SK-N-SH treated with all-trans-retinoic acid at 6 μM for 48 hours (cell line): ENCODE measurements at regions not wholly inside any gene's neighbourhood (a gene's known extent, or its start where the extent isn't known, plus 50 kb on each side); places are given as distances from the start of the nearest gene placed in this dataset.

ENCODE experiments used
- ATAC-seq: fragments of 200-7000 bp; cut with Tn5 transposase; 3 replicates; pipeline ENCODE4 v1.9.1; 2020; ENCODE audit warnings: mild to moderate bottlenecking, moderate library complexity
- ARNTL ChIP-seq: fragments of 450-650 bp; formaldehyde crosslinking; IDR thresholded peaks from 2 replicates; pipeline ENCODE4 v1.5.0; 2020; ENCODE audit warnings: low read depth, mild to moderate bottlenecking, moderate library complexity, borderline replicate concordance
- BACH2 ChIP-seq: fragments of 250-450 bp; sonication (Bioruptor Pico); IDR thresholded peaks from 2 replicates; pipeline ENCODE4 v1.9.0; 2021; ENCODE audit warnings: mild to moderate bottlenecking, borderline replicate concordance
- CREB5 ChIP-seq: fragments of 250-450 bp; sonication (Bioruptor Pico); IDR thresholded peaks from 2 replicates; pipeline ENCODE4 v1.5.1; 2020; ENCODE audit warnings: low read depth, mild to moderate bottlenecking, moderate library complexity
- CSDC2 ChIP-seq: fragments of 250-450 bp; sonication (Bioruptor Pico); IDR thresholded peaks from 2 replicates; pipeline ENCODE4 v1.5.0; 2020; ENCODE audit warnings: mild to moderate bottlenecking, moderate library complexity
- ESRRG ChIP-seq: fragments of 250-450 bp; sonication (Bioruptor Pico); IDR thresholded peaks from 2 replicates; pipeline ENCODE4 v1.6.1; 2021; ENCODE audit warnings: mild to moderate bottlenecking
- GLIS3 ChIP-seq: fragments of 250-450 bp; sonication (Bioruptor Pico); IDR thresholded peaks from 2 replicates; pipeline ENCODE4 v1.5.0; 2020; ENCODE audit warnings: mild to moderate bottlenecking, moderate library complexity
- ISL1 ChIP-seq: fragments of 250-450 bp; sonication (Bioruptor Pico); IDR thresholded peaks from 2 replicates; pipeline ENCODE4 v2.1.2; 2022; ENCODE audit warnings: mild to moderate bottlenecking, moderate library complexity
- OSR1 ChIP-seq: fragments of 250-450 bp; sonication (Bioruptor Pico); IDR thresholded peaks from 2 replicates; pipeline ENCODE4 v1.8.0; 2022; ENCODE audit warnings: moderate library complexity, mild to moderate bottlenecking, inconsistent platforms
- PATZ1 ChIP-seq: fragments of 250-450 bp; sonication (Bioruptor Pico); IDR thresholded peaks from 2 replicates; pipeline ENCODE4 v1.8.0; 2020; ENCODE audit warnings: mild to moderate bottlenecking, moderate library complexity, borderline replicate concordance
- POU6F1 ChIP-seq: fragments of 250-450 bp; sonication (Bioruptor Pico); IDR thresholded peaks from 2 replicates; pipeline ENCODE4 v1.8.0; 2021; ENCODE audit warnings: low read depth, mild to moderate bottlenecking, moderate library complexity, borderline replicate concordance
- PPARA ChIP-seq: fragments of 250-450 bp; sonication (Bioruptor Pico); IDR thresholded peaks from 2 replicates; pipeline ENCODE4 v1.5.0; 2020; ENCODE audit warnings: mild to moderate bottlenecking, borderline replicate concordance
- RARB ChIP-seq: fragments of 250-450 bp; sonication (Bioruptor Pico); IDR thresholded peaks from 2 replicates; pipeline ENCODE4 v1.8.0; 2021; ENCODE audit warnings: mild to moderate bottlenecking, moderate library complexity
- SNAI2 ChIP-seq: fragments of 250-450 bp; sonication (Bioruptor Pico); IDR thresholded peaks from 2 replicates; pipeline ENCODE4 v1.5.0; 2020; ENCODE audit warnings: mild to moderate bottlenecking, moderate library complexity
- TCF4 ChIP-seq: fragments of 250-450 bp; sonication (Bioruptor Pico); IDR thresholded peaks from 2 replicates; pipeline ENCODE4 v1.8.0; 2021; ENCODE audit warnings: mild to moderate bottlenecking, moderate library complexity, borderline replicate concordance
- TOX ChIP-seq: fragments of 250-450 bp; sonication (Bioruptor Pico); IDR thresholded peaks from 2 replicates; pipeline ENCODE4 v1.8.0; 2021; ENCODE audit warnings: mild to moderate bottlenecking, moderate library complexity, borderline replicate concordance
- ZC3H10 ChIP-seq: fragments of 250-450 bp; sonication (Bioruptor Pico); IDR thresholded peaks from 2 replicates; pipeline ENCODE4 v1.5.1; 2021; ENCODE audit warnings: mild to moderate bottlenecking, moderate library complexity
- ZFP3 ChIP-seq: fragments of 250-450 bp; sonication (Bioruptor Pico); IDR thresholded peaks from 2 replicates; pipeline ENCODE4 v1.5.0; 2020; ENCODE audit warnings: mild to moderate bottlenecking, moderate library complexity
- ZNF565 ChIP-seq: fragments of 450-650 bp; formaldehyde crosslinking; conservative IDR thresholded peaks from 2 replicates; pipeline ENCODE4 v1.5.0; 2020; ENCODE audit warnings: low read depth, mild to moderate bottlenecking, moderate library complexity
- ZNF70 ChIP-seq: fragments of 450-650 bp; formaldehyde crosslinking; IDR thresholded peaks from 2 replicates; pipeline ENCODE4 v1.5.0; 2020; ENCODE audit warnings: mild to moderate bottlenecking, moderate library complexity
- ZNF8 ChIP-seq: fragments of 450-650 bp; formaldehyde crosslinking; IDR thresholded peaks from 2 replicates; pipeline ENCODE4 v1.5.0; 2020; ENCODE audit warnings: mild to moderate bottlenecking, moderate library complexity
- TF ChIP-seq, protein P1 (sequence below): fragments of 250-450 bp; sonication (Bioruptor Pico); IDR thresholded peaks from 2 replicates; pipeline ENCODE4 v1.5.0; 2020; ENCODE audit warnings: mild to moderate bottlenecking, moderate library complexity
- TF ChIP-seq, protein P2 (sequence below): fragments of 250-450 bp; sonication (Bioruptor Pico); IDR thresholded peaks from 2 replicates; pipeline ENCODE4 v1.5.1; 2021; ENCODE audit warnings: mild to moderate bottlenecking, moderate library complexity

GRCh38 chr9:89899573-89899972, 294.8 kb downstream of the GADD45G start:
- TF ChIP-seq, protein P1, sequence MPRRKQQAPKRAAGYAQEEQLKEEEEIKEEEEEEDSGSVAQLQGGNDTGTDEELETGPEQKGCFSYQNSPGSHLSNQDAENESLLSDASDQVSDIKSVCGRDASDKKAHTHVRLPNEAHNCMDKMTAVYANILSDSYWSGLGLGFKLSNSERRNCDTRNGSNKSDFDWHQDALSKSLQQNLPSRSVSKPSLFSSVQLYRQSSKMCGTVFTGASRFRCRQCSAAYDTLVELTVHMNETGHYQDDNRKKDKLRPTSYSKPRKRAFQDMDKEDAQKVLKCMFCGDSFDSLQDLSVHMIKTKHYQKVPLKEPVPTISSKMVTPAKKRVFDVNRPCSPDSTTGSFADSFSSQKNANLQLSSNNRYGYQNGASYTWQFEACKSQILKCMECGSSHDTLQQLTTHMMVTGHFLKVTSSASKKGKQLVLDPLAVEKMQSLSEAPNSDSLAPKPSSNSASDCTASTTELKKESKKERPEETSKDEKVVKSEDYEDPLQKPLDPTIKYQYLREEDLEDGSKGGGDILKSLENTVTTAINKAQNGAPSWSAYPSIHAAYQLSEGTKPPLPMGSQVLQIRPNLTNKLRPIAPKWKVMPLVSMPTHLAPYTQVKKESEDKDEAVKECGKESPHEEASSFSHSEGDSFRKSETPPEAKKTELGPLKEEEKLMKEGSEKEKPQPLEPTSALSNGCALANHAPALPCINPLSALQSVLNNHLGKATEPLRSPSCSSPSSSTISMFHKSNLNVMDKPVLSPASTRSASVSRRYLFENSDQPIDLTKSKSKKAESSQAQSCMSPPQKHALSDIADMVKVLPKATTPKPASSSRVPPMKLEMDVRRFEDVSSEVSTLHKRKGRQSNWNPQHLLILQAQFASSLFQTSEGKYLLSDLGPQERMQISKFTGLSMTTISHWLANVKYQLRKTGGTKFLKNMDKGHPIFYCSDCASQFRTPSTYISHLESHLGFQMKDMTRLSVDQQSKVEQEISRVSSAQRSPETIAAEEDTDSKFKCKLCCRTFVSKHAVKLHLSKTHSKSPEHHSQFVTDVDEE (CRISPR knock-in tag), result no peak
- no peak for TF ChIP-seq ARNTL
- TF ChIP-seq BACH2 (CRISPR knock-in tag), result no peak
- no peak for TF ChIP-seq OSR1 (CRISPR knock-in tag)
- TF ChIP-seq ZNF70, result no peak
- no peak for TF ChIP-seq POU6F1 (CRISPR knock-in tag)
- no peak for TF ChIP-seq ISL1 (CRISPR knock-in tag)
- no peak for TF ChIP-seq CSDC2 (CRISPR knock-in tag)
- no peak for TF ChIP-seq ZNF565 (CRISPR knock-in tag)
- TF ChIP-seq ZFP3 (CRISPR knock-in tag), result no peak
- no peak for TF ChIP-seq SNAI2 (CRISPR knock-in tag)
- TF ChIP-seq PATZ1 (CRISPR knock-in tag), result no peak
- no peak for TF ChIP-seq GLIS3 (CRISPR knock-in tag)
- no peak for TF ChIP-seq PPARA
- no peak for TF ChIP-seq RARB
- no peak for TF ChIP-seq ESRRG (CRISPR knock-in tag)
- TF ChIP-seq TOX (CRISPR knock-in tag), result no peak
- no peak for TF ChIP-seq CREB5 (CRISPR knock-in tag)
- no peak for ATAC-seq

DNA sequence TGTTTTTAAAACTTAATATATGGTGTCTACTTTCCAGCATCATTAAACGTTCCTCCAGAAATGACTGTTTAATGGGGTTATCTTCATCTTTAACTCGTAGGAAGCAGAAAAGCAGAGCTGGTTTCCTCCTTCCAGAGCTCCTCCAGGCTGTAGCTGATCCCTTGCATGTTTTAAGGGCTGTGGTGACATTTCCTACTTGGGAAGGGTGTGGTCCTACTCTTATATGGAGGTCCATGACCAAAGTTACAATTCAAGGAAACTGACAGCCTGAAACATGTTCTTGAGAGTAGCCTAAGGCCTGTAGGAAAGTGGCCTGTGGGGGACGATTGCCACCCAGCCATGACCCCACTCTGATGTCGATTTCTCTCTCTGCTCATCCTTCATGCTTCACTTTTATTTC, 297.1 kb downstream of the GADD45G start:
- ATAC-seq, result no peak
- TF ChIP-seq ZNF8 (CRISPR knock-in tag), result no peak
- no peak for TF ChIP-seq CSDC2 (CRISPR knock-in tag)
- no peak for TF ChIP-seq PATZ1 (CRISPR knock-in tag)
- no peak for TF ChIP-seq ISL1 (CRISPR knock-in tag)
- TF ChIP-seq, protein P1 (CRISPR knock-in tag), result no peak
- TF ChIP-seq ZFP3 (CRISPR knock-in tag), result no peak
- no peak for TF ChIP-seq ZC3H10 (CRISPR knock-in tag)
- no peak for TF ChIP-seq TCF4
- no peak for TF ChIP-seq GLIS3 (CRISPR knock-in tag)
- no peak for TF ChIP-seq OSR1 (CRISPR knock-in tag)
- no peak for TF ChIP-seq ARNTL
- TF ChIP-seq BACH2 (CRISPR knock-in tag), result no peak
- TF ChIP-seq PPARA, result no peak
- TF ChIP-seq, protein P2, sequence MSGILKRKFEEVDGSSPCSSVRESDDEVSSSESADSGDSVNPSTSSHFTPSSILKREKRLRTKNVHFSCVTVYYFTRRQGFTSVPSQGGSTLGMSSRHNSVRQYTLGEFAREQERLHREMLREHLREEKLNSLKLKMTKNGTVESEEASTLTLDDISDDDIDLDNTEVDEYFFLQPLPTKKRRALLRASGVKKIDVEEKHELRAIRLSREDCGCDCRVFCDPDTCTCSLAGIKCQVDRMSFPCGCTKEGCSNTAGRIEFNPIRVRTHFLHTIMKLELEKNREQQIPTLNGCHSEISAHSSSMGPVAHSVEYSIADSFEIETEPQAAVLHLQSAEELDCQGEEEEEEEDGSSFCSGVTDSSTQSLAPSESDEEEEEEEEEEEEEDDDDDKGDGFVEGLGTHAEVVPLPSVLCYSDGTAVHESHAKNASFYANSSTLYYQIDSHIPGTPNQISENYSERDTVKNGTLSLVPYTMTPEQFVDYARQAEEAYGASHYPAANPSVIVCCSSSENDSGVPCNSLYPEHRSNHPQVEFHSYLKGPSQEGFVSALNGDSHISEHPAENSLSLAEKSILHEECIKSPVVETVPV (CRISPR knock-in tag), result no peak
- TF ChIP-seq ESRRG (CRISPR knock-in tag), result no peak
- no peak for TF ChIP-seq RARB
- no peak for TF ChIP-seq POU6F1 (CRISPR knock-in tag)
- TF ChIP-seq ZNF70, result no peak
